T-helper 1 cell (primary cell): ENCODE measurements at regions not wholly inside any gene's neighbourhood (a gene's known extent, or its start where the extent isn't known, plus 50 kb on each side); places are given as distances from the start of the nearest gene placed in this dataset.

ENCODE experiments used
- DNase-seq, 5 donors: peaks; one replicate each; pipeline ENCODE4 v3.0.0-alpha.2; 2012 to 2020

DNA sequence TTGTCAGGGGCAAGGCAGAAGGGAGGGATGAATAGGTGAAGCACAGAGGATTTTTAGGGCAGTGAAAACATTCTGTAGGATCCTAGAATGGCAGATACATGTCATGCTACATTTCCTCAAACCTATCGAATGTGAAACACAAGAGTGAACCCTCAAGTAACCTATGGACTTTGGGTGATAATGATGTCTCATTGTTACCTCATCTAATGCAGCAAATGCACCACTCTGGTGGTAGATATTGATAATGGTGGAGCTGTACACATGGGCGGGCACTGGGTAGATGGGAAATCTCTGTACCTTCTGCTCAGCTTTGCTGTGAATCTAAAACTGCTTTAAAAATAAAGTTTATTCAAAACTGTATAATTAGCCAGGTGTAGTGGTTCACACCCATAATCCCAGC is 95.2 kb upstream of the NCK2 start:
- DNase-seq: no peak

DNA sequence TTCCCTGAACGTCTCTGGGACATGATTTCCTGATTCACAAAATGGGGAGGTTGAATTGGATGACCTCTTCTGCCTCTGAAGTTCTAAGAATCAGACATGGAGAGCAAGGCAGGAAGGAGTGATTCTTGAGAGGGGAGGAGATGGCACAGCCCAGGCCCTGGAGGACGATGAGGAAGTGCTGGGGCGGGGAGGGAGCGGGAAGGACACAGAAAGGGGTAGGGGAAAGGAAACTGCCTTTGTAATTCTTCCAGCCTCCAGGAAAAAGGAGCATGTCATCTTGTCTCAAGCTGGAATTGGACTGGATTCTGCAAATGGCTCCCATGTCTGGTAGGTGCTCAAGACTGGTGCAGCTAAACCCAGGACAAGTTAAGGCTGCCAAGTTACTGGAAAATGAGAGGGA is 97.0 kb upstream of the NCK2 start:
- DNase-seq: no peak

DNA sequence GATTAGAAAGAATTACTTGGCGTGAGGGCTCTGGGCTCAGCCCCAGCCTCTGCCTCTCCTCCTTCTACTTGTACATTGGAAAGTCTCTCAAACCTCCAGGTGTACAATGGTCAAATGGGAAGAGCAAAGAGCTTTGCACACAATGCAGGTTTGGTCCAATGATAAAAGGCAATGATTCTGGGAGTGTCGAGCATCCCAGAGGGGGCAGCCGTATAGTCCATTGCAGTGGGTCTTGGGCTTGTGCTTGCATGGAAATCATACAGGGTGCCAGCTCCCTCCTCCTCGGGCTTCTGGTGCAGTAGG is 98.0 kb upstream of the NCK2 start:
- no peak for DNase-seq

DNA sequence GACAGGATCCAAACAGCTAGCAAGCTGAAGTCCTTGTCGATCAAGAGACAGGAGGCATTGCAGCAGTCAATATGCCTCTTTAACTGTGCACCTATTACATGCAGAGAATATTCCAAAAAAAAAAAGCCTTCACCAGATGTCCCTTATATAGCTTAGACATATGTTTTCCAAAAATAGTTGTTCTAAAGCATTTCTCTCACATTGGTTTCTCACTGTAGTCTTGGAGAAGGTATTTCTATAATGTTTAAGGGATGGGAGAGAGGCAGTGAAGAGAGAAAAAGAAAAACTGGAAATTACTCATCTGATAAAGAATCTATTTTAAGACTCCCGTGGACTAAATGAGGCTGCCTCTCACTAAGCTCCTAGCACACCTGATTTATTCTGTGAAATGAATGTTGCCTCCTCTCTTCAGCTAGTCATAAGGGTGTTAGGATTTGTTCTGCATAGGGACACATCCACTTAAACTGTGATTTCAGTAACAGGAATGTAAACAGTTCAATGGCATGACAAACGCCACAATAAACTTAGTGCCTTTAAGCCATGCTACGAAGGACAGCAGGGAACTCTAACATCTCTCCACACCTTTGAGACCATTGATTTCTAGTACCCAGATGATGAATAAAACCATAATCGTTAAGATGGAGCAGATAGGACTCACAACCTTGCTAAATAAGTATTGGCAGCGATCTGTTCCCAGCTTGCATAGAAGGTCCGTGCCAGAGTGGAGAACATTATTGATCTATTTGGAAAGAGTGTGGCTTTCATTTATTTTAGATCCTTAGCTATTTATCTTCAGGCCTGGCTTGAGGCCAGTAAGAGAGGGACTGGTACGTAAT is 98.6 kb upstream of the NCK2 start:
- DNase-seq: no peak

DNA sequence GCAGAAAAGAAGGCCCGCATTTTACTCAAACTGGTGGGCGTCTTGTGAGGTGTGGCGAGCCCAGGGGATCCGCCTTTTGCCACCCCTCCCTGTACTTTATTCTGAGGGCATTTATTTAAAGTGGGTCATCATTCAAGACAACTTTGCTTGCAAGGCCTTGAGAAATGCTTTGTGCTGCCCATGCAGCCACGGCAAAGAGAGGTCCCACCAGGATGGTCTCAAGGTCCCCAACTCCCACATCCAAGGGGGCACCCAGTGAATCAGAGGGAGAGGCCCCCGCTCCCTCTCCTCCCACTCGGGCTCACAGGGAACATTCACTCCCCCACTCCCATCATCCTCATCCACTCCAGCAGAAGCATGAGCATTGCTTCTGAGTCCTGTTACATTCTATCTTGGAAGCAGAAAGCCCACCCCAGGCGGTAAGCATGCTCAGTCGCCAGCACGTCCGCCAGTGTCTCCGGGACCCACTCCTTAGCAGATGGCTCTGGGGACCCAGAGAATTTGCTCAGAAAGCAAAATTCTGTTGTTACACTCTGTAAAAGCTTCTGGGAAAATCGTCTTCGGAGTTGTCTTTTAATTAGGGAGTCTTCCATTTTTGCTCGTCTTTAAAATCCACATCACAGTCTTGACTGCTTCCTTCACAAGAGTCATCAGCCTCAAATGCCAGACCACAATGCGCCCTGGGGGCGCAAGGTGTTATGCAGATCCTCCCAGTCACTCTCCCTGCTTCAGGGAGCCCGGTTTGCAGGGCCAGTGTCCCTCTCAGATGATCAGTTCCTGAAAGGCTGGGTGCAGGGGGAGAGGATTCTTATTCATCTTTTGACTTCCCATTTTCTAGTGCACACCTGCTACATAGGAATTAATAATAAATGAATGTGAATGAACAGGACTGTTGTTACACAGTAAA is 99.4 kb upstream of the NCK2 start:
- DNase-seq: no peak

DNA sequence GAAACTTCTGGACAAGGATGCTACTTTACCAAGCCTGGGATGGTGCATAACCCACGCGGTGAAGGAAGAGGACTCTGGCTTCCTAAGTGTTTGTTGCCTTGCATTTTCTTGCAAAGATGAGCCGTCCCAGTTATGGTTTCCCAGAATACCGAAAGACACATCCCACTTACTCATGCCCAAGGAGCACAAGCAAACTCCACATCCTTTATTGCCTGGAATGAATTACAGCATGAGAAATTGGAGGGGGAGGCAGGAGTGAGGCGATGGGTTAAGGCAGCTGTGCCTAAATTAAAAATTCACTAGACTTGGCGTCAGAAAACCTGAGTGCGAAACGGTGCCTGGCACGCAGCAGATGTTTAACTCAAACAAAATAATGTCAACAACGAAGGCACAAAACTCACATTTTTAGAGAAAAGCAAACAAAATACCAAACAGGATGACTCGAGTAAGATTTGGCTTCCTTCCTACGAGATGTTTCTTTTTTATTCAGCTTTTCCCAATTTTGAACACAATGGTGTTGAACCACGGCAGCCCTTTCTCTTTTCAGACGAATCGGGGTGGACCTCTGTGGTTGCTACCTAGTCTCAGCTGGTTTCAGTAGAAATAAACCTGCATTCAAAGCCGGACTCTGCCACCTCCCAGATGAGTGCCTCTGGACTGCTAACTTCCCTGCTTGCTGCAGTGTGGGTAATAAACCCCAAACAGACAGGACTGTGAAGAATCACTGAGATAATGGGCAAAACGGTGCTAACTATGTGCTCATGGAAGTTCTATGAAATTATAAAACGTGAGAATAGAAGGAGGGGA is 100.3 kb upstream of the NCK2 start:
- no peak for DNase-seq

DNA sequence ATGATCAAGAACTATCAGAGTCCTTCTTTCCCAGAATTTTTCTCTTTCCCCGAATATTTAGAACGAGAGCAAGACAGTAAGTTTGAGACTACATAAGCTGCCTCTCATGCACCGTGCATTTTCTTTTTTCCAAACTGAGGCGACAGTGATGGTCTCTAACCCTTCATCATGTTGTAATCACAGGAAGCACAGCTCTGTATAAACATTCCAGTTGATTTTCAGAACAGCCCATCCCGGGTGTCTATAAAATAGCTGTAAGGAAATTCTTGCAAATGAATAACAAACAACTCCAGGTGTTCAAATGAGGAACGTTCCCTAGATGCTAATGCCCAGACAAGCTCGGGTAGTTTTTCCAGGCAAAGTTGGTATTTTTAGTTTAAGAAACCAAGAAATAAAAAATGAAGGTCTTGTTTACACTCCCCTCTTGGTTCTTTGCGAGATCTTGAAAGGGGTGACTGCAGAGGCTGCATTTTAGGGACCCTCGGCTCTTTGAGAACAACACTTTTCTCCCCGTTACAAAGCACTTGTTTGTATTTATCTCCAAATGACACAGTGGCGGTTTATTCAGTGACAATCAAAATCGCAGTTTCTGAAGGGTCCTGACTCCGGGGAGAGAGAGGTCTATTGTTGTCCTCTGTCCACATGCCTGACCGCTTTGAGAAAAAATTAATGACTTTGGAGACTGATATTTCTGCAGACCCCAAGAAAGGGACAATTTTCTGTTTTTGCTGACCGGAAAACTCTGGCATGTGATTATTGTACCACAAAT is 101.1 kb upstream of the NCK2 start:
- no peak for DNase-seq

DNA sequence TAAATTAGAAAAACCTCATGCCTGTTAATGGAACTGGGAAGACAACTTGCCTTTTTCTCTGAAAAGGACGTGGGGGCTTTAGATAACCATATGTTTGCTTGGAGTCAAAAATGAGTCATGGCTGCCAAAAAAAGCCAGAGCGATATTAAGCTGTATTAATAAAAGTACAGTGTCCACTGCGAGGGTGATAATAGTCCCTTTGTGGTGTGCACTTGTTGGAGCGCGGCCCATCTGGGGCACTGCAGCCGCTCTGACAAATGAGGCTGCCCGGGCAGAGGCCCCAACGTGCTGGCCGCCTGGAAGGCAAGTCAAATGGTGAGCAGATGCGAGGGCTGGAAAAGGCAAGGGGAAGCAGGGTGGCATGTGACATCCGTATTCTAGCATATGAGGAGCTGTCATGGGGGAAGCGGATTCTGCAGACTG is 103.3 kb upstream of the NCK2 start:
- no peak for DNase-seq

DNA sequence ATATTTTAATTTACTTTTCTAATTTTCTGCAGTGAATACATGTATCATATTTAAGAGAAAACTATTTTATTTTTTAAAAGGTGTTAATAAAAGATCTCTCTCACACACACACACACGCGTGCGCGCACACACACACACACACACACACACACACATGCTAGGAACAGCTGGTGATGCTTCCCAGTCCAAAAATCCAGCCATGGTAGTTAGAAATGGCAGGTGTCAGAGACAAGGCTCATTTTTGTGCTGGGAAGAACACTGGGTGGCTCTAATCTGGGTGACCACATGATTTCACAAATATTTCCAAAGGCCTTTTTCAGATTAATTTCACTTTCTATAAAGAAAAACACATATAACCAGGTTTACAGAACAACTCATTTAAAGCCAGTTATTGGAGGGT is 104.5 kb upstream of the NCK2 start:
- no peak for DNase-seq

DNA sequence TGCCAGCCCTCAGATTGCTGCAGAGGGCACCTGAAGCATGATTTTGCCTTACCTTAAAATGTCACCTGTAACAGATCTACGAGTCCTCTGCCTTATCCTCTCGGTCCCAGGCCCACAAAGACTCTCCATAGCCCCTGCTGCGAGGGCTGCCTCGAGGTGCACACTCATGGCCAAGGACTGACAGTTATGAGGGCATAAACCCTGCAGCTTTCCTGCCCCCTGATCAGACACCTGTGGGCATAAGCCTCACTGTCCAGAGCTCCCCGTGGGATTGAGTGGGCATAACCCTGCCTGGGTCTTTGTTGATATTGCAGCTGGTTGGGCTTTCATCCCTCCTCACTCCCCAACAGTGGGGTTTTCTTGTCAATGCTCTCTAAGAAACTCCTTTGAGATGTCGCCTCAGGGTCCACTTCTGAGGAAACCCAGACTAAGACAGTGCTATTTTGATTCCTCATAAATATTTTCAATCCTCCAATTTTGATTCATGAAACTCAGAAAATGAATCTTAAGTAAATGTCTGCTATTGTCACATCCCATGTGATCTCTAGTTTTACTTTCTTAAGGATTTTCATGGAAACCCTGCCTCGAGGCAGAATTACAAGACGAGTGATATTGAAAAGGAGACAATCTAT is 108.5 kb upstream of the NCK2 start:
- no peak for DNase-seq

DNA sequence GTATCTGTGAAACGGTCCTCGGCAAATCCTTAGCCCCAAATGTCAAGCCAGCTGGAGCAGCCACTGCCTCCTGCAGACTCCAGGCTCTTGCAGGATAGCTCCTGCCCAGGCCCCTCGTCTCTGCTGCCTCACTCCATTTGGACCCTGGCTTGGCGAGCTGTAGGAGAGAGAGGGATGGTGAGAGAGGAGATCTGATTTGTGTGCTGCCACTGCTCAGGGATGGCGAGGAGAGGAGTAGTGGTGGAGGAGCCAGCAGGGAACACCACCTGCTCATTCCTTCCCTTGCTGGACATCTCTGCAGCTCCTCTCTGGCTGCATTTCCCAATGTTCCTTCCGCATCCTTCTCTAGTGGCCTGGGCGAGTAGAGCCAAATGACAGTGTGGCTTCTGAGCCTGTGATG is 109.1 kb upstream of the NCK2 start:
- no peak for DNase-seq

DNA sequence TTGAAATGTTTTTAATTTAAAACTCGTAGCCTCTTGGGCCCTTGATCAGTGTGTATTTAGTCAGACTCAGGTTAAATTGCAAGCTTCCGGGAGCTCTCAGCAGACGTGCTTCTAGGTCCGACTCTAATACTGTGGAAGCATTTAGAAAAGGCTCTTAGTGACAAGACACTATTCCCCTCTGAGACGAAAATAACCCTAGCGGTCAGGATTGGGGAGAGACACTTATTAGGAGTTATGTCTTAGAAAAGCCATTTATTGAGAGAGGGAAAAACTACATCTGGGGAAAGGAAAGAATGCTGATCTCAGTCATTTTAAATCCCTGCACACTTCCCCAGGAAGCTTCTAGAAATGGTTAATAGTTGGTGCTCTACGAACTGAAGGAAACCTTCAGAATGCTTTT is 110.5 kb upstream of the NCK2 start:
- DNase-seq: no peak

DNA sequence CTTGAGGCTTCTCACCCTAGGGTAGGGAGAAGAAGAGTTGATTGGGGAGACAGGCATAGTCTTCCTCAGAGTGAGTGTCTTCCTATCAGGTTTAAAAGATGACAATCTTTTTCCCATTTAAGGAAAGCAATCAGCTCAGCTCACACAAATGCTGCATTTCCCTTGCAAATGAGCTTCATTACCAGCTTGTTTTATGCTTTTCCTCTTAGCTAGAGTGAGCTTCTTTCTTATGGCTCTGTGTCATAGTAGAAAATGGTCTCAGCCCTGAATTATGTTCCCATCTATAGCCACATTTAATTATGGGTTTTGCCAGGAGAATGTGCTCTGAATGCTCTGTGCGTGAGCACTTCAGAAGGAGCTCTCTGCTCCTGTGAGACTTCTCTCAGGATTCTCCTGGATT is 112.8 kb upstream of the NCK2 start:
- DNase-seq: no peak

DNA sequence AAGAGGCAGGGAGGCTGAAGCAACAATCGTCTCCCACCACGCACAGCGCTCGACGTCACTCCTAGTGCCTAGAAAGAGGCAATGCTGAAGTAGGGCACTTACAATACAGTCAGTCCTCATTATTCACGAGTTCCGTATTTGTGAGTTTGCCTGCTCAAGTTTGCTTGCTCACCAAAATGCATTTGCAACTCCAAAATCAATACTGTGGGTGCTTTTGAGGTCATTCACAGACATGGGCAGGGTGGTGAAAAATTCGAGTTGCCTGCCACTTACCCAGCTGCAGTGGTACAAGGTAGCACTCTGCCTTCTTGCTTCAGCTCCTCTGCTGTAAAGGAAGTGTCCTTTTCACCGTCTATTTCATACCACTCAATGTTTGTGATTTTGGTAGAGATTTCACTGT is 113.7 kb upstream of the NCK2 start:
- DNase-seq: no peak

DNA sequence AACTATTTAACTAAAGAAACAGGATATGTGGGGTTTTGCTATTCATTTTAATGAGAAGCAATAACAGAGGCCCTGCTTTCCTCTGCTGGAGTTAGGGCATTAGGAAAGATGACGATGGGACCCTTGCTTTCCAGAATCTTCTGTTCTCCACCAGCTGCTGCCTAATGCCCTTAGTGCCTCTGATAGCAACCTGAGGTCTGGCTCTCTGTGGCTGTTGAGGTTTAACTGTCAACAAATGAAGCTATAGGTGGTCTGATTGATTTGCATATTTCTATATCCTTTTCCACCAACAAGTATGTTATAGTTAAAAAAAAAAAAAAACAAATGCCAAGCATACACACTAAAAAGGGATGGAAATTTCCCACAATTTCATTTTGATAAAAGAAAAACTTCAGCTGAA is 115.1 kb upstream of the NCK2 start:
- DNase-seq: no peak

DNA sequence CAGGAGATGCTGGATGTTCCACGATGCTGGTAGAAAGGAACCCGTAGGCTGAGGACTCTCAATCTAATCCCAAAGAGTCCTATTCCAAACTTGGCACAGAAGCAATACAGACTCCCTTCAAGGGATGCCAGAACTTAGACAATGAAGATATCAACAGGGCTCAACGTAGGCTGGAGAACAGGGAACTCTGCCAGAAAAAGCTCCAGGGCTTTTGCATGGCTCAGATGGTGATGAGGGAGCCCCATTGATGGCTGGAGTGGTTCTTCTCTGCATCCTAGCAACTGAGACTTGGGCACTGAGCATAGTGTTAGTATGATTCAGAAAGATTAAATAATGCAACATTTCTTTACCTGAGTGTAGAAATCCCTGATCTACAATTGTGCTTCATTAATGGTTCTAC is 117.2 kb upstream of the NCK2 start:
- DNase-seq: no peak

DNA sequence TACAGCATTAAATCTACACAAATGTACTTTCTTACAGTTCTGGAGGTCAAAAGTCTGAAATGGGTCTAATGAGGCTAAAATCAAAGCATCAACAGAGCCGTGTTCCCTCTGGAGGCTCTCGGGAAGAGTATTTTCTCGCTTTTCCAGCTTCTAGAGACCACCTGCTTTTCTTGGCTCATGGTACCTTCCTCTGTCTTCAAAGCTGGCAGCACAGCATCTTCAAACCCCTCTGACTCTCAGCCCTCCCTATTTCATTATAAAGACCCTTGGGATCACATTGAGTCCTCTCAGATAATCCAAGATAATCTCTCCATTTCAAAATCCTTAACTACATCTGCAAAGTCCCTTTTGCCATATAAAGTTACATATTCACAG is 117.8 kb upstream of the NCK2 start:
- no peak for DNase-seq

DNA sequence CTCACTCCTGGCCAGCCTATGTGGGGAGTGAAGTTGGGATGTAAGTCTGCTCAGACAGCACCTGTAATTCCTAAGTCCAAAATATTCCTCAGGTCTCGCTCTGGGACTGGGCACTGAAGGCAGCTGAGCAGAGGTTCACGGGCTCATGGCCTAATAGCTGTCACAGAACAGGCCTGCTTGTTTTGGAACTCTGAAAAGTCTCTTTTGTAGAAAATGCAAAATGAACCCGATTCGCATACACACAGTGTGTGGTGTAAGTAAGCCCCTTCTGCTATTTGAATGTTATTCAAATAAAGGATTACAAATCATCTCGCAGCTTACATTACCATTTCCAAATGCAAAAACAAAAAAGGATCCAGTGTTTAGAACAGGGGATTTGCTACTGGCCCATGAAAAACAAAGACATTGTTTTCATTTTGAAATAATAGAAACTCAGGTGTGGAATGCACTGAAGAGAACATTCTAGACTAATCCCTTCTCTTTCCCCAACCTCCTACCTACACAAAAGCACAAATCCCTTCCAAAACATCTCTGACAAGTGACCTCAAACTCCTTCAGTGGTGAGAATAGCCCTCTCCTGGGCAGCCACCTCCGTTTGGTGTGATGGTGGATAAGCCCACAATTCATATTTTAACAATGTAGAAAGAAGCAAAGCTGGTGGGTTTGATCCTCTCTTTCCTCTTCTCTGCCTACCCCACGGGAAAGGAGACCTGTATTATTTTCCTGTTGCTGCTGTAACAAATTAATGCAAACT is 118.3 kb upstream of the NCK2 start:
- no peak for DNase-seq

DNA sequence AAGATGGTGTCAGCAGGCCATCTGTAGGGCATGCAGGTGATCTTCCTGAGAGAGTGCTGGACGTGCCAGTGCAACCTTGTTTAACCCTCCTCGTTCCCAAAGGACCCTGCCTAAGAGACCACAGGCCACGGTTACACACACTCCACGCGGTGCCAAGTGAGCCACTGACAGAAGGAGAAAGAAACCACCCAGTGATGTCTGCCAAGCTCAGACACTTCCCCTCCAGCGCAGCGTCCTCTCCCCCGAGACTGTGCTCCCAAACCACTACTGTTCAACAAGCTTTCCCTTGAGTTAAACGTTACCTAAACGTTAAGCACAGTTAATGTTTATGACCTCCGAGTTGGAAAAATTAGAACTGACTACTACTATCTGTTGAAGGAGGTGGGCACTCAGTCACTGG is 119.1 kb upstream of the NCK2 start:
- DNase-seq: no peak

DNA sequence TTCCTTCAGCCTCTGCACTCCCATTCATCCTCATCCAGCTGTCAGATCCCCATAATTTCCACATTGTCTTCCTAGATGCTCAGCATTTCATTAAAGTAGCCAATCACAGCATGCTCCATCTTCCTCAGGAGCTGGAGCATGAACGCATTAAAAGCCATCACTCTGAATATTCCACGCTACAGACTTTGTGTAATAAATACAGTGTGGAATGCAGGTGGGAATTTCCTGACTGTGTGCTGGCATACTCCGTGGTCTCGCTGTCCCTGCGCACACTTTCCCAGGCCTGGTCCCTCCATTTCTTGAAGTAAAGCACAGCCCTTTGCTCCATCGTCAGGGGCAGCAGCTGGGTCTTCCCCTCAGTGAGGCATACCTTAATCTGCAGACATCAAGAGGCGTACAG is 123.7 kb upstream of the NCK2 start:
- no peak for DNase-seq

DNA sequence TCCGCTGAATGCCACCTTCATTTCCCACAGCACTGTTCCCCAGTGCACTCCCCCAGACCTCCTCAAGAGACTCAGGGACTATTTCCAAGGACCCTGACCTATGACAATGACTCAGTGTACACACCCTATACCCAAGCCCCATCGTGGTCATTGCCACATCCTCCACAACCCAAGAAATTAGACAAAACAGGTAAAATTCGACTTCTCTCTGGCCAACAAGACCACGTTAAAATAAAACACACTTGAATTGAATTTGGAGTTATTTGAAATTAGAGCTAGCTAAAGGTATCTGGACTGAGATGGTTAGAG is 126.4 kb upstream of the NCK2 start:
- DNase-seq: no peak
